Tibial nerve (tissue), 4 donors: ENCODE measurements at regions not wholly inside any gene's neighbourhood (a gene's known extent, or its start where the extent isn't known, plus 50 kb on each side); places are given as distances from the start of the nearest gene placed in this dataset.

Experiments
- DNase-seq, 2 donors: peaks; one replicate each; pipeline ENCODE4 v3.0.0-alpha.2; 2019; ENCODE audit warnings: low spot score in 2 of 2
- H3K27ac ChIP-seq, 4 donors: fragments of 200-600 bp; sonication (generic) in 3 of 4; one replicate each; pipeline ENCODE4 v1.5.1; 2017 to 2019; ENCODE audit warnings: mild to moderate bottlenecking in 1 of 4
- H3K27me3 ChIP-seq, 2 donors: fragments of 200-600 bp; sonication (generic) in 1 of 2; one replicate each; pipeline versions ENCODE4 v1.5.1 to v1.6.0; 2017 to 2019
- H3K36me3 ChIP-seq, 3 donors: fragments of 200-600 bp; sonication (generic); one replicate each; pipeline ENCODE4 v1.5.1; 2018 to 2019
- H3K4me1 ChIP-seq, 4 donors: fragments of 200-600 bp; sonication (generic) in 3 of 4; one replicate each; pipeline ENCODE4 v1.5.1; 2017 to 2019
- H3K4me3 ChIP-seq, 4 donors: fragments of 200-600 bp; sonication (generic) in 3 of 4; one replicate each; pipeline ENCODE4 v1.5.1; 2017 to 2019; ENCODE audit warnings: mild to moderate bottlenecking in 1 of 4, moderate library complexity in 1 of 4
- H3K9me3 ChIP-seq, 4 donors: fragments of 200-600 bp; sonication (generic) in 3 of 4; one replicate each; pipeline ENCODE4 v1.5.1; 2017 to 2019
- EP300 ChIP-seq, 2 donors: sonication (generic); formaldehyde crosslinking; IDR thresholded peaks; one replicate each; pipeline ENCODE4 v1.6.1; 2017; ENCODE audit warnings: antibody characterized with exemption in 2 of 2, mild to moderate bottlenecking in 1 of 2
- POLR2A ChIP-seq, 2 donors: fragments of 450-650 bp; IDR thresholded peaks; one replicate each; pipeline ENCODE4 v1.6.1; 2017; ENCODE audit warnings: antibody characterized with exemption in 2 of 2, mild to moderate bottlenecking in 2 of 2, moderate library complexity in 2 of 2
- WGBS, 2 donors: methylation state at CpG; one replicate each; pipeline ENCODE4 v1.1.5; 2018; 5-methylcytosine and 5-hydroxymethylcytosine counted together
- TF ChIP-seq, protein P1 (sequence below), 5 experiments: fragments of 200-600 bp in 3 of 5; fragments of 450-650 bp in 2 of 5; sonication (generic) in 3 of 5; IDR thresholded peaks; one replicate each; pipeline ENCODE4 v1.5.1; 2016 to 2019; ENCODE audit warnings: antibody characterized with exemption in 5 of 5, mild to moderate bottlenecking in 3 of 5, moderate library complexity in 2 of 5

DNA sequence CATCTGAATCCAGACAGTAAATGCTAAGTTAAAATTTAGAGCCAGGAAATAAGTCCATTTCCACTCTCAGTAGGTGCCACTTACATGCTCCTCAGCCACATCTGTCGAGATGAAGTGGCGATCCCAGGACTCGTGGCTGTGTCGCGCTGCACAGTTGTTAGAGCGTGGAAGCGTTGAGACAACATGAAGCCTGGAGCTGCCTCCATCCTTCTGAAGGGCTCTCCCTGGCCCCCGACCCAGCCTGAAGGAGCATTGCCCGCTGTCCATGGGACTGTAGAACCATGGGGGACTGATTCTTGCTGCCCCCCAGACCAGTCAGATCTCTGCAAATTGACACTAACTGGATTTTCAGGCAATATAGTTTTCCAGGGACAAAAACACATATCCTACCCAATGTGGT, 58.9 kb downstream of the IRX1 start:
- H3K9me3 ChIP-seq: no peaks in the 10 kb centered on the region
- no peak for DNase-seq
- no peaks in the 10 kb centered on the region for H3K27me3 ChIP-seq
- no peaks in the 10 kb centered on the region for H3K36me3 ChIP-seq
- H3K4me1 ChIP-seq: no peaks in the 10 kb centered on the region
- no peak overlapping the region for H3K27ac ChIP-seq
- TF ChIP-seq, protein P1, sequence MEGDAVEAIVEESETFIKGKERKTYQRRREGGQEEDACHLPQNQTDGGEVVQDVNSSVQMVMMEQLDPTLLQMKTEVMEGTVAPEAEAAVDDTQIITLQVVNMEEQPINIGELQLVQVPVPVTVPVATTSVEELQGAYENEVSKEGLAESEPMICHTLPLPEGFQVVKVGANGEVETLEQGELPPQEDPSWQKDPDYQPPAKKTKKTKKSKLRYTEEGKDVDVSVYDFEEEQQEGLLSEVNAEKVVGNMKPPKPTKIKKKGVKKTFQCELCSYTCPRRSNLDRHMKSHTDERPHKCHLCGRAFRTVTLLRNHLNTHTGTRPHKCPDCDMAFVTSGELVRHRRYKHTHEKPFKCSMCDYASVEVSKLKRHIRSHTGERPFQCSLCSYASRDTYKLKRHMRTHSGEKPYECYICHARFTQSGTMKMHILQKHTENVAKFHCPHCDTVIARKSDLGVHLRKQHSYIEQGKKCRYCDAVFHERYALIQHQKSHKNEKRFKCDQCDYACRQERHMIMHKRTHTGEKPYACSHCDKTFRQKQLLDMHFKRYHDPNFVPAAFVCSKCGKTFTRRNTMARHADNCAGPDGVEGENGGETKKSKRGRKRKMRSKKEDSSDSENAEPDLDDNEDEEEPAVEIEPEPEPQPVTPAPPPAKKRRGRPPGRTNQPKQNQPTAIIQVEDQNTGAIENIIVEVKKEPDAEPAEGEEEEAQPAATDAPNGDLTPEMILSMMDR (IDR thresholded peaks at IDR 0.05): no peak
- TF ChIP-seq POLR2A (IDR thresholded peaks at IDR 0.05): no peak
- no peak for TF ChIP-seq EP300 (IDR thresholded peaks at IDR 0.05)
- WGBS, 2 donors: 86 to 88% methylated on average over 9 of the region's 9 CpGs
- H3K4me3 ChIP-seq: no peak overlapping the region

DNA sequence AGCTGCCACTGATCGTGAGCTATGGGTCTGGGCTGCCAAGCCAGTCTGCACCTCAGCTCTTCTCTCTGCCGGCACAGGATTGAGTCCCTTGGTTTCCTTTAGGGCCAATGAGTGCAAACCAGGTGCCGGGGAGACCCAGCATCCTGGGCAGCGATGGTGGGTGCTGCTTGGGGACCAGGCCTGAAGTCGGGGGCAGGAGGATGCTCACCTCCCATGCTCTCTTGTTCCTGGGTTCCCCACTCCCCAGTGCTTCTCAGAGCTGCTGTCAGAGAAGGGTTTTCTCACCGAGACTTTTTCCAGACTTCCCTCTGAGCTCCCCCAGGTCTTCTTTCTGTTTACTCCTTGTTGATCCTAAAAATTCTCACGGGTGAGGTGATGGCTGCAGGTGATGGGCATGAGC, 61.2 kb downstream of the IRX1 start:
- no peak for TF ChIP-seq POLR2A (IDR thresholded peaks at IDR 0.05)
- TF ChIP-seq EP300 (IDR thresholded peaks at IDR 0.05): no peak
- TF ChIP-seq, protein P1 (IDR thresholded peaks at IDR 0.05): no peak
- Histone ChIP-seq H3K4me3 (no peak overlapping the region), H3K27me3 (no peaks in the 10 kb centered on the region), H3K4me1 (peaks cover 0 to 5% (median 0%) of the 10 kb centered on the region in 4 donors), H3K36me3 (no peaks in the 10 kb centered on the region), H3K27ac (no peak overlapping the region), H3K9me3 (no peaks in the 10 kb centered on the region)
- WGBS, 2 donors: 75 to 82% methylated on average over 7 of the region's 7 CpGs
- no peak for DNase-seq

DNA sequence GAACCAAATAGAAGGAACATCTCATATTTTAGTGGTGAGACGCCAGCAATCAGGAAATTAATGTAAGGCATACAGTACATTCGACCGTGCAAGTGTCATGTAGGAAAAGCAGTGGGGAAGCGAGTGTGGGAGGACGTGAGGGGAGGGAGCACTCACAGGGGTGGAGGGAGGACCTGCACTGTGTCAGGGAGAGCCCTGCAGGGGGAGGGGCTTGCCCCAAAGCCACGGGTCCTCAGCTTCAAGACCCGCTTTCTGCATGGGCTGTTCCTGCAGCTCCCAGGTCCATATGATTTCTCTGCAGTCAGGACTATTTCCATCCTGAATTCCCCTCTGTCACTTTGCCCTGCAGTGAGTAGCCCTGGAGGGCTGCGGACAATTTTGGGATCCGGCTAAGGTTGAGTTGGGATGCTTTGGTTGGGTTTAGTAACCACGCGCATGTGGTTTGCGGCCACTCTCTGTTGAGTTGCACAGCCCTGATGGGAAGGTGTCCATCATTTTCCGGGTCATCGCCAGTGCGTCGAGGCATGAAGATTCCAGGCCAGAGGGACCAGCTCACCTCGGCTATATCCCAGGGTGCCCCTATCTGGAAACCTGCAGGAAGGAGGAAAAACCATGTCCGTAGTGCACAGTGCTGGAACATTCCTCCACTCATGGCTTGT, 61.9 kb downstream of the IRX1 start:
- peaks cover 0 to 5% (median 0%) of the 10 kb centered on the region in 4 donors for H3K4me1 ChIP-seq
- H3K27ac ChIP-seq: no peak overlapping the region
- DNase-seq: no peak
- H3K9me3 ChIP-seq: no peaks in the 10 kb centered on the region
- H3K36me3 ChIP-seq: no peaks in the 10 kb centered on the region
- TF ChIP-seq EP300 (IDR thresholded peaks at IDR 0.05) (no peak), POLR2A (IDR thresholded peaks at IDR 0.05) (no peak)
- TF ChIP-seq, protein P1 (IDR thresholded peaks at IDR 0.05): no peak
- H3K27me3 ChIP-seq: no peaks in the 10 kb centered on the region
- H3K4me3 ChIP-seq: no peak overlapping the region
- WGBS, 2 donors: 80 to 84% methylated on average over 18 of the region's 18 CpGs

DNA sequence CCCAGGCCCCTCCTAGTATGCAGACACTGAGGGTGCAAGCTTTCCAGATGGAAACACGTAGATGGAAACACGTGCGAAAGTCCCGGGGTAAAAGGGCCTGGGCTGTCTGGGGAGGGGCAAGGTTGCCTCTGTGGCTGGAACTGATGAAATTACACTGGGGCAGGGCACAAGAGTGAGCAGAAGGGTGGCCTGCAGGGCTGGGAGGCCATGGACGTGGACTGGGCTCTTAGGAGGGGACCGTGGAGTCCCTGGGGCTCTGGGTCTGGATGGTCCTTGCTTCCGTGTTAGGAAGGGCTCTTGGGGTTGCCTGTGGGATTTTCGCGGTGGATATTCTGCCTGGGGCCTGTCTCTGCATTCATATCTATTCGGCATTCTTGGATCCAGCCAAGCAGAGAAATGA, 63.3 kb downstream of the IRX1 start:
- 90 to 92% methylated on average over 10 of the region's 10 CpGs for WGBS, 2 donors
- H3K4me1 ChIP-seq: peaks cover 0 to 5% (median 0%) of the 10 kb centered on the region in 4 donors
- DNase-seq: no peak
- no peaks in the 10 kb centered on the region for H3K9me3 ChIP-seq
- H3K36me3 ChIP-seq: no peaks in the 10 kb centered on the region
- no peak for TF ChIP-seq EP300 (IDR thresholded peaks at IDR 0.05)
- TF ChIP-seq POLR2A (IDR thresholded peaks at IDR 0.05): no peak
- TF ChIP-seq, protein P1 (IDR thresholded peaks at IDR 0.05): no peak
- H3K27ac ChIP-seq: no peak overlapping the region
- H3K4me3 ChIP-seq: no peak overlapping the region
- no peaks in the 10 kb centered on the region for H3K27me3 ChIP-seq

DNA sequence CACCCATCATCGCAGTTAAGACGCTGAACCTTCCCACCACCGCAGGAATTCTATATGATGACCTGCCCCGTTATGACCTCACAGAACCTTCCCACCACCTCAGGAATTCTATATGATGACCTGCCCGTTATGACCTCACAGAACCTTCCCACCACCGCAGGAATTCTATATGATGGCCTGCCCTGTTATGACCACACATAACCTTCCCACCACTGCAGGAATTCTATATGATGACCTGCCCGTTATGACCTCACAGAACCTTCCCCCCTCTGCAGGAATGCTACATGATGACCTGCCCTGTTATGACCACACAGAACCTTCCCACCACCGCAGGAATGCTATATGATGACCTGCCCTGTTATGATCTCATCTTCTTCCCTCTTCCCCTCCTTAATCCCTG, 64.3 kb downstream of the IRX1 start:
- Histone ChIP-seq H3K27me3 (no peaks in the 10 kb centered on the region), H3K4me1 (peaks cover 0 to 5% (median 0%) of the 10 kb centered on the region in 4 donors), H3K9me3 (no peaks in the 10 kb centered on the region), H3K4me3 (no peak overlapping the region), H3K36me3 (no peaks in the 10 kb centered on the region), H3K27ac (no peak overlapping the region)
- 71 to 77% methylated on average over 8 of the region's 8 CpGs for WGBS, 2 donors
- no peak for TF ChIP-seq POLR2A (IDR thresholded peaks at IDR 0.05)
- TF ChIP-seq EP300 (IDR thresholded peaks at IDR 0.05): no peak
- TF ChIP-seq, protein P1 (IDR thresholded peaks at IDR 0.05): no peak
- no peak for DNase-seq
